ENCODE measurements at regions not wholly inside any gene's neighbourhood (a gene's known extent, or its start where the extent isn't known, plus 50 kb on each side); places are given as distances from the start of the nearest gene placed in this dataset.

- 70% methylated on average over 4 of the region's 4 CpGs for WGBS (ENCODE audit: low lambda C conversion rate, missing lambda C conversion rate)
- H3K27ac ChIP-seq, result no peak overlapping the region
- H3K4me1 ChIP-seq (ENCODE audit: insufficient read depth), result no peaks in the 10 kb centered on the region
- DNase-seq (ENCODE audit: low spot score), result no peak
- no peak overlapping the region for H2AFZ ChIP-seq
- no peaks in the 10 kb centered on the region for H4K20me1 ChIP-seq (ENCODE audit: insufficient read depth, poor library complexity, severe bottlenecking)
- no peaks in the 10 kb centered on the region for H3K79me2 ChIP-seq
- H3K9me3 ChIP-seq (ENCODE audit: low read depth), result no peaks in the 10 kb centered on the region
- no peak overlapping the region for H3K4me2 ChIP-seq
- H3K9me2 ChIP-seq (replicated peaks; ENCODE audit: insufficient read depth), result no peaks in the 10 kb centered on the region
- H3K4me3 ChIP-seq, result no peak overlapping the region
- H3K27me3 ChIP-seq, result no peaks in the 10 kb centered on the region
- no peaks in the 10 kb centered on the region for H3K36me3 ChIP-seq (replicated peaks; ENCODE audit: insufficient read depth, low read depth)
- no peak for TF ChIP-seq EZH2 (IDR thresholded peaks at IDR 0.05; ENCODE audit: borderline replicate concordance)
Observed at GRCh38 chr2:129821445-129821844, 158.0 kb upstream of the RAB6C start.

DNA sequence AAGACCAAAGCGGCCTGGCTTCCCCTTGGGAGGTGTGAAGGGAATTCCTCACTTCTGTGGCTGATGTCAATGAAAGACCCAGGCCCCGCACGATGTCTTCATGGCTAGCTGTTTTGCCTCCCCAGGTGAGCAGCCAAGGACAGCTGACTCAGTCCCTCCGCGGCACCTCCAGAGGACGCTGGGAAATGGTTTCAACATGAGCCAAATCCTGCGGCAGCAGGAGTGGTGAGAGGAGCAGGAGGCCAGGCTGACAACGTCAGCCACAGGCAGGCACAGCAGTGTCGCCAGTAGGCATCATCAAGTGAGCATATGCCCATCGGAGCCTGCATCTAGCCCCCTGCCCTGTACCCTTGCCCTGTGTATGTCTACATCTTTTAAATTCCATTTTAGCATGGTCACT lies 156.4 kb upstream of the RAB6C start:
- Histone ChIP-seq H4K20me1 (ENCODE audit: insufficient read depth, poor library complexity, severe bottlenecking) (no peaks in the 10 kb centered on the region), H3K4me1 (ENCODE audit: insufficient read depth) (no peaks in the 10 kb centered on the region), H3K79me2 (no peaks in the 10 kb centered on the region), H3K4me2 (no peak overlapping the region), H2AFZ (no peak overlapping the region), H3K27ac (no peak overlapping the region), H3K9me3 (ENCODE audit: low read depth) (no peaks in the 10 kb centered on the region), H3K4me3 (no peak overlapping the region), H3K9me2 (replicated peaks; ENCODE audit: insufficient read depth) (no peaks in the 10 kb centered on the region), H3K36me3 (replicated peaks; ENCODE audit: insufficient read depth, low read depth) (no peaks in the 10 kb centered on the region), H3K27me3 (no peaks in the 10 kb centered on the region)
- TF ChIP-seq EZH2 (IDR thresholded peaks at IDR 0.05; ENCODE audit: borderline replicate concordance) (no peak), CTCF (IDR thresholded peaks at IDR 0.05; ENCODE audit: poor library complexity) (no peak), EZH2phosphoT487 (IDR thresholded peaks at IDR 0.05; ENCODE audit: low read depth, severe bottlenecking, unreplicated experiment) (no peak)
- 94% methylated on average over 10 of the region's 10 CpGs for WGBS (ENCODE audit: low lambda C conversion rate, missing lambda C conversion rate)
- DNase-seq (ENCODE audit: low spot score), result no peak

- H2AFZ ChIP-seq, result no peak overlapping the region
- no peak overlapping the region for H3K4me2 ChIP-seq
- DNase-seq (ENCODE audit: low spot score), result peak; percentile 34
- WGBS (ENCODE audit: low lambda C conversion rate, missing lambda C conversion rate), result 52% methylated on average over 21 of the region's 27 CpGs
- peaks cover 7% of the 10 kb centered on the region for H3K9me3 ChIP-seq (ENCODE audit: low read depth)
- no peaks in the 10 kb centered on the region for H3K4me1 ChIP-seq (ENCODE audit: insufficient read depth)
- H3K79me2 ChIP-seq, result no peaks in the 10 kb centered on the region
- H4K20me1 ChIP-seq (ENCODE audit: insufficient read depth, poor library complexity, severe bottlenecking), result no peaks in the 10 kb centered on the region
- no peak overlapping the region for H3K27ac ChIP-seq
- TF ChIP-seq EZH2phosphoT487 (IDR thresholded peaks at IDR 0.05; ENCODE audit: low read depth, severe bottlenecking, unreplicated experiment), result no peak
- no peak overlapping the region for H3K4me3 ChIP-seq
- H3K9me2 ChIP-seq (replicated peaks; ENCODE audit: insufficient read depth), result no peaks in the 10 kb centered on the region
- no peaks in the 10 kb centered on the region for H3K27me3 ChIP-seq
- no peaks in the 10 kb centered on the region for H3K36me3 ChIP-seq (replicated peaks; ENCODE audit: insufficient read depth, low read depth)
Observed at GRCh38 chr2:129827311-129828090, 152.0 kb upstream of the RAB6C start.

GRCh38 chr2:129828792-129829191 lies 150.7 kb upstream of the RAB6C start:
- Histone ChIP-seq H3K9me2 (replicated peaks; ENCODE audit: insufficient read depth) (no peaks in the 10 kb centered on the region), H3K27ac (no peak overlapping the region), H3K4me2 (no peak overlapping the region), H3K79me2 (no peaks in the 10 kb centered on the region), H3K4me1 (ENCODE audit: insufficient read depth) (no peaks in the 10 kb centered on the region), H4K20me1 (ENCODE audit: insufficient read depth, poor library complexity, severe bottlenecking) (no peaks in the 10 kb centered on the region), H2AFZ (no peak overlapping the region), H3K36me3 (replicated peaks; ENCODE audit: insufficient read depth, low read depth) (no peaks in the 10 kb centered on the region), H3K9me3 (ENCODE audit: low read depth) (peaks cover 7% of the 10 kb centered on the region), H3K4me3 (no peak overlapping the region), H3K27me3 (no peaks in the 10 kb centered on the region)
- 92% methylated on average over 7 of the region's 7 CpGs for WGBS (ENCODE audit: low lambda C conversion rate, missing lambda C conversion rate)
- DNase-seq (ENCODE audit: low spot score), result no peak
- no peak for TF ChIP-seq CTCF (IDR thresholded peaks at IDR 0.05; ENCODE audit: poor library complexity)
